GM12878 (cell line): ENCODE measurements at regions not wholly inside any gene's neighbourhood (a gene's known extent, or its start where the extent isn't known, plus 50 kb on each side); places are given as distances from the start of the nearest gene placed in this dataset.

Experiments
- ATAC-seq: fragments of 200-7000 bp; cut with Tn5 transposase; 3 replicates; pipeline ENCODE4 v1.9.1; 2020; ENCODE audit warnings: mild to moderate bottlenecking, moderate library complexity
- BruUV-seq: library from RNA; stranded (reverse); fragments of 400-500 nt; replicated peaks from 2 replicates; lab custom pipeline; 2021; lab: Mats Ljungman, UMichigan
- CTCF ChIA-PET: fragments of 300-600 bp; sonication (Branson Sonifier 250); formaldehyde crosslinking; extraction: SDS; loops from one replicate; lab custom pipeline; 2021; ENCODE audit warnings: inconsistent platforms; lab: Yijun Ruan, JAX
- POLR2A ChIA-PET: fragments of 350-600 bp; formaldehyde crosslinking; extraction: SDS; loops from one replicate; lab custom pipeline; 2021; ENCODE audit warnings: inconsistent platforms; lab: Charles Lee
- RAD21 ChIA-PET: fragments of 300-600 bp; sonication (Branson Sonifier 250); formaldehyde crosslinking; loops from one replicate; lab custom pipeline; 2023; ENCODE audit warnings: antibody characterized with exemption; ENCODE audit not compliant: unreplicated experiment; lab: Charles Lee
- SMC1A ChIA-PET: fragments of 300-600 bp; sonication (Branson Sonifier 250); formaldehyde crosslinking; loops from one replicate; lab custom pipeline; 2023; ENCODE audit not compliant: unreplicated experiment, uncharacterized antibody; lab: Charles Lee
- DNase-seq: peaks from one replicate; pipeline ENCODE4 v3.0.0-alpha.2; 2011; ENCODE audit warnings: low read depth, low spot score
- FAIRE-seq: peaks from 3 replicates; lab custom pipeline; 2011; peaks lifted over from hg19 to GRCh38; lab: Jason Lieb, UNC
- H2AFZ ChIP-seq: 2 replicates; pipeline ENCODE4 v1.6.0; 2011; ENCODE audit warnings: low read depth, low read length, control low read depth; ENCODE audit not compliant: control insufficient read depth
- H3K27ac ChIP-seq: 2 replicates; pipeline ENCODE4 v1.5.1; 2011; ENCODE audit warnings: control low read depth; ENCODE audit not compliant: control insufficient read depth, insufficient read depth
- H3K27me3 ChIP-seq, 2 experiments: replicated peaks in 1 of 2; 2 replicates each; pipeline versions ENCODE4 v1.6.0 to v1.6.1; 2011; ENCODE audit warnings: low read length in 1 of 2; ENCODE audit not compliant: control insufficient read depth in 2 of 2, insufficient read depth in 2 of 2
- H3K36me3 ChIP-seq, 2 experiments: 2 replicates each; pipeline ENCODE4 v1.5.1; 2011; ENCODE audit warnings: low read length in 1 of 2; ENCODE audit not compliant: control insufficient read depth in 2 of 2, insufficient read depth in 2 of 2
- H3K4me1 ChIP-seq: 2 replicates; pipeline ENCODE4 v1.6.1; 2011; ENCODE audit warnings: mild to moderate bottlenecking, low read length, moderate library complexity, mixed read lengths; ENCODE audit not compliant: control insufficient read depth, insufficient read depth
- H3K4me2 ChIP-seq: 2 replicates; pipeline ENCODE4 v1.6.0; 2011; ENCODE audit warnings: control low read depth; ENCODE audit not compliant: control insufficient read depth, insufficient read depth
- H3K4me3 ChIP-seq: fragments of 200-600 bp; sonication (generic); 2 replicates; pipeline ENCODE4 v1.5.1; 2016
- H3K79me2 ChIP-seq: 2 replicates; pipeline ENCODE4 v1.6.0; 2011; ENCODE audit warnings: low read length; ENCODE audit not compliant: control insufficient read depth, insufficient read depth
- H3K9ac ChIP-seq: 2 replicates; pipeline ENCODE4 v1.8.0; 2011; ENCODE audit warnings: low read length, control low read depth, mixed read lengths; ENCODE audit not compliant: control insufficient read depth, insufficient read depth
- H3K9me3 ChIP-seq: replicated peaks from 3 replicates; pipeline ENCODE4 v1.5.1; 2011; ENCODE audit warnings: mild to moderate bottlenecking, low read length; ENCODE audit not compliant: control insufficient read depth, insufficient read depth
- H4K20me1 ChIP-seq: 2 replicates; pipeline ENCODE4 v1.6.0; 2011; ENCODE audit not compliant: control insufficient read depth, insufficient read depth
- BCLAF1 ChIP-seq: fragments of 450-650 bp; IDR thresholded peaks from 2 replicates; pipeline ENCODE4 v1.6.1; 2017; ENCODE audit warnings: antibody characterized with exemption, mild to moderate bottlenecking, moderate library complexity
- GATAD2B ChIP-seq: fragments of 450-650 bp; conservative IDR thresholded peaks from 2 replicates; pipeline ENCODE4 v1.6.1; 2017; ENCODE audit warnings: low read depth, mild to moderate bottlenecking, moderate library complexity
- HDAC6 ChIP-seq: fragments of 200-600 bp; sonication (generic); IDR thresholded peaks from one replicate; pipeline ENCODE4 v1.8.0; 2017; ENCODE audit warnings: antibody characterized with exemption; ENCODE audit not compliant: unreplicated experiment
- JUNB ChIP-seq: IDR thresholded peaks from 2 replicates; pipeline ENCODE4 v1.6.1; 2016; ENCODE audit warnings: antibody characterized with exemption, mild to moderate bottlenecking
- KLF5 ChIP-seq: fragments of 450-650 bp; IDR thresholded peaks from 2 replicates; pipeline ENCODE4 v1.6.1; 2014; ENCODE audit warnings: mild to moderate bottlenecking; ENCODE audit not compliant: partially characterized antibody
- NR2C2 ChIP-seq: IDR thresholded peaks from 2 replicates; pipeline ENCODE4 v1.6.1; 2011; ENCODE audit warnings: borderline replicate concordance, low read depth; ENCODE audit not compliant: control insufficient read depth, insufficient read length
- NRF1 ChIP-seq: conservative IDR thresholded peaks from 2 replicates; pipeline ENCODE4 v1.6.1; 2011; ENCODE audit warnings: mild to moderate bottlenecking, low read depth, low read length, improper control_type of control experiment
- PRDM15 ChIP-seq: fragments of 450-650 bp; formaldehyde crosslinking; IDR thresholded peaks from 2 replicates; pipeline ENCODE4 v1.4.0; 2020; ENCODE audit warnings: mild to moderate bottlenecking, moderate library complexity
- RFX5 ChIP-seq: IDR thresholded peaks from 2 replicates; pipeline ENCODE4 v1.6.1; 2011; ENCODE audit warnings: low read depth, low read length, improper control_type of control experiment
- TBL1XR1 ChIP-seq: IDR thresholded peaks from 2 replicates; pipeline ENCODE4 v1.6.1; 2012; ENCODE audit warnings: low read depth, low read length, improper control_type of control experiment
- ZNF24 ChIP-seq: fragments of 450-650 bp; IDR thresholded peaks from 2 replicates; pipeline ENCODE4 v1.6.1; 2017; ENCODE audit warnings: antibody characterized with exemption, mild to moderate bottlenecking
- in situ Hi-C: fragments of 300-500 bp; cut with MboI; formaldehyde crosslinking; loops from 9 replicates; pipeline ENCODE4 v1.14.3; 2018; ENCODE audit warnings: mixed read lengths
- intact Hi-C: fragments of 100-400 bp; cut with micrococcal nuclease; formaldehyde crosslinking; loops from one replicate; pipeline ENCODE4 v1.14.2; 2022; ENCODE audit not compliant: unreplicated experiment

GRCh38 chr5:121239951-121240350 is 611.7 kb upstream of the FTMT start:
- ATAC-seq (no peak), DNase-seq (no peak), FAIRE-seq (no peak)
- ChIA-PET RAD21 (no interaction called here), POLR2A (no interaction called here), SMC1A (no interaction called here), CTCF (no interaction called here)
- no peak overlapping the region for H3K4me2 ChIP-seq
- H2AFZ ChIP-seq: no peak overlapping the region
- H3K79me2 ChIP-seq: no peaks in the 10 kb centered on the region
- in situ Hi-C loops (no loop called here), intact Hi-C loops (no loop called here)
- H3K27me3 ChIP-seq: no peaks in the 10 kb centered on the region
- no peaks in the 10 kb centered on the region for H3K4me1 ChIP-seq
- TF ChIP-seq RFX5 (no peak), PRDM15 (no peak), TBL1XR1 (no peak), JUNB (no peak), BCLAF1 (no peak), GATAD2B (no peak), HDAC6 (no peak), NR2C2 (no peak), ZNF24 (no peak), KLF5 (no peak), NRF1 (no peak)
- no peak overlapping the region for H3K27ac ChIP-seq
- no peak overlapping the region for H3K4me3 ChIP-seq
- H3K36me3 ChIP-seq: no peaks in the 10 kb centered on the region
- H4K20me1 ChIP-seq: no peaks in the 10 kb centered on the region
- BruUV-seq: no TSS peak
- H3K9me3 ChIP-seq: no peaks in the 10 kb centered on the region
- no peak overlapping the region for H3K9ac ChIP-seq
